GM04503 (cell line): ENCODE measurements at regions not wholly inside any gene's neighbourhood (a gene's known extent, or its start where the extent isn't known, plus 50 kb on each side); places are given as distances from the start of the nearest gene placed in this dataset.

ENCODE experiments used
- DNase-seq: peaks from one replicate; pipeline ENCODE4 v3.0.0-alpha.2; 2012; ENCODE audit warnings: low read depth

GRCh38 chr3:69568458-69568857 lies 170.8 kb upstream of the MITF start:
- peak; percentile 8 for DNase-seq

GRCh38 chr3:69567710-69568052 lies 171.6 kb upstream of the MITF start:
- no peak for DNase-seq

- DNase-seq = no peak
These were observed 172.1 kb upstream of the MITF start for GRCh38 chr3:69567023-69567709.

GRCh38 chr3:69566275-69566674 lies 173.0 kb upstream of the MITF start:
- no peak for DNase-seq

GRCh38 chr3:69565316-69565715 lies 173.9 kb upstream of the MITF start:
- DNase-seq = no peak

- no peak for DNase-seq
These were observed 175.3 kb upstream of the MITF start for GRCh38 chr3:69563981-69564380.

GRCh38 chr3:69563151-69563550 lies 176.1 kb upstream of the MITF start:
- DNase-seq = no peak

- DNase-seq = no peak
These were observed 176.1 kb upstream of the FRMD4B start for GRCh38 chr3:69562020-69562419.

GRCh38 chr3:69560818-69561217 lies 174.9 kb upstream of the FRMD4B start:
- no peak for DNase-seq

- DNase-seq = no peak
These were observed 174.2 kb upstream of the FRMD4B start for GRCh38 chr3:69560116-69560515.

- DNase-seq = no peak
These were observed 173.0 kb upstream of the FRMD4B start for GRCh38 chr3:69558912-69559311.

- DNase-seq = no peak
These were observed 168.7 kb upstream of the FRMD4B start for GRCh38 chr3:69554576-69554975.

GRCh38 chr3:69553888-69554287 lies 168.0 kb upstream of the FRMD4B start:
- no peak for DNase-seq

GRCh38 chr3:69547461-69547880 lies 161.6 kb upstream of the FRMD4B start:
- DNase-seq = no peak

- no peak for DNase-seq
These were observed 157.0 kb upstream of the FRMD4B start for GRCh38 chr3:69542805-69543429.

- DNase-seq = no peak
These were observed 156.4 kb upstream of the FRMD4B start for GRCh38 chr3:69542089-69542804.

GRCh38 chr3:69541711-69542088 lies 155.8 kb upstream of the FRMD4B start:
- DNase-seq = no peak

- no peak for DNase-seq
These were observed 155.1 kb upstream of the FRMD4B start for GRCh38 chr3:69540706-69541581.

GRCh38 chr3:69539134-69539533 lies 153.2 kb upstream of the FRMD4B start:
- DNase-seq = no peak

- DNase-seq = no peak
These were observed 152.4 kb upstream of the FRMD4B start for GRCh38 chr3:69538281-69538680.

GRCh38 chr3:69536306-69537020 lies 150.6 kb upstream of the FRMD4B start:
- DNase-seq = no peak

- DNase-seq = no peak
These were observed 149.7 kb upstream of the FRMD4B start for GRCh38 chr3:69535613-69536012.
